ENCODE measurements at regions not wholly inside any gene's neighbourhood (a gene's known extent, or its start where the extent isn't known, plus 50 kb on each side); places are given as distances from the start of the nearest gene placed in this dataset.

GRCh38 chr15:67941648-67942310, 101.9 kb upstream of the RNU6-1 start:
- Histone ChIP-seq H3K36me3 (ENCODE audit: control insufficient read depth, insufficient read depth, low read length) (no peaks in the 10 kb centered on the region), H3K4me3 (ENCODE audit: low read depth, low read length) (no peak overlapping the region), H3K4me2 (ENCODE audit: low read length) (no peak overlapping the region), H3K9ac (no peak overlapping the region), H3K27ac (no peak overlapping the region), H3K9me3 (ENCODE audit: control insufficient read depth, low read length) (no peaks in the 10 kb centered on the region), H2AFZ (no peak overlapping the region), H3K79me2 (no peaks in the 10 kb centered on the region), H3K4me1 (no peaks in the 10 kb centered on the region), H3K27me3 (ENCODE audit: control insufficient read depth, insufficient read depth, low read length) (no peaks in the 10 kb centered on the region)
- no peak for TF ChIP-seq CTCF (IDR thresholded peaks at IDR 0.05)

GRCh38 chr15:67943475-67943874, 103.6 kb upstream of the RNU6-1 start:
- Histone ChIP-seq H3K9me3 (ENCODE audit: control insufficient read depth, low read length) (no peaks in the 10 kb centered on the region), H3K9ac (no peak overlapping the region), H3K4me2 (ENCODE audit: low read length) (no peak overlapping the region), H3K36me3 (ENCODE audit: control insufficient read depth, insufficient read depth, low read length) (no peaks in the 10 kb centered on the region), H3K4me1 (no peaks in the 10 kb centered on the region), H3K79me2 (no peaks in the 10 kb centered on the region), H2AFZ (no peak overlapping the region), H3K27me3 (ENCODE audit: control insufficient read depth, insufficient read depth, low read length) (no peaks in the 10 kb centered on the region), H3K27ac (no peak overlapping the region), H3K4me3 (ENCODE audit: low read depth, low read length) (no peak overlapping the region)
- TF ChIP-seq CTCF (IDR thresholded peaks at IDR 0.05) = no peak

DNA sequence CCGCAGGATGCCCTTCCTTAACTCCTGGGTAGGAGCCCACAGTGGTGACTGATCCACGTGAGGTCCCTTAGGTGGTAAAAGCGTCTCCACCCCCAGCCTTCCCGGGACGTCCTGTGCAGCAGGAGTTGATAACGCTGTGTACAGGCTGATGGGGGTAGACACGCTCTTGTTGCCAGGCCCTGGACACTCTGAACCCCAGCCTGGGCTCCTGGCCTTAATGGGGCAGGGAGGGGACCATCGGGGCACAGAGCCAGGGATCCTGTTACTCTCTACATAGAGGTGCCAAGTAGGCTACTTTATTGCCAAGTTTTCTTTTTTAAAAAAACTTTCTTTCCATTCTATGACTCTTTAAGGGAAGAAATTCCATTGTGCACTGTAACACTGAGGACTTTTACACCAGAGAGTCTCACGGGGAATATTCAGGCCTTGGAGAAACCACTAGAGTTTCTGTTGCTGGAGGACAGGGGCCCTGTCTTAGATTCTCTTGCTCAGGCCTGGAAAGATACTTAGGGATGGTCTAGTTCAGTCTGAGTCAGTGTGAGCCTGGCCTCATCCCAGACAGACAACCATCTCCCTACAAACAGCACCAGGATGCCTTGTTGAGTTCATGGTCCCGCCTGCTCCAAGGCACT, 104.3 kb upstream of the RNU6-1 start:
- Histone ChIP-seq H2AFZ (no peak overlapping the region), H3K9me3 (ENCODE audit: control insufficient read depth, low read length) (no peaks in the 10 kb centered on the region), H3K79me2 (no peaks in the 10 kb centered on the region), H3K4me1 (no peaks in the 10 kb centered on the region), H3K9ac (no peak overlapping the region), H3K36me3 (ENCODE audit: control insufficient read depth, insufficient read depth, low read length) (no peaks in the 10 kb centered on the region), H3K27ac (no peak overlapping the region), H3K4me2 (ENCODE audit: low read length) (no peak overlapping the region), H3K27me3 (ENCODE audit: control insufficient read depth, insufficient read depth, low read length) (no peaks in the 10 kb centered on the region), H3K4me3 (ENCODE audit: low read depth, low read length) (no peak overlapping the region)
- no peak for TF ChIP-seq CTCF (IDR thresholded peaks at IDR 0.05)

- no peak overlapping the region for H3K27ac ChIP-seq
- no peak overlapping the region for H3K4me3 ChIP-seq (ENCODE audit: low read depth, low read length)
- no peak overlapping the region for H2AFZ ChIP-seq
- no peak for TF ChIP-seq CTCF (IDR thresholded peaks at IDR 0.05)
- H3K79me2 ChIP-seq = no peaks in the 10 kb centered on the region
- H3K36me3 ChIP-seq (ENCODE audit: control insufficient read depth, insufficient read depth, low read length) = no peaks in the 10 kb centered on the region
- no peaks in the 10 kb centered on the region for H3K27me3 ChIP-seq (ENCODE audit: control insufficient read depth, insufficient read depth, low read length)
- no peaks in the 10 kb centered on the region for H3K4me1 ChIP-seq
- H3K9ac ChIP-seq = no peak overlapping the region
- H3K9me3 ChIP-seq (ENCODE audit: control insufficient read depth, low read length) = no peaks in the 10 kb centered on the region
- no peak overlapping the region for H3K4me2 ChIP-seq (ENCODE audit: low read length)
Observed at GRCh38 chr15:67945131-67945530, 105.3 kb upstream of the RNU6-1 start.

Data from parathyroid adenoma (tissue), 2 donors.